HTR-8/SVneo (cell line): ENCODE measurements at regions not wholly inside any gene's neighbourhood (a gene's known extent, or its start where the extent isn't known, plus 50 kb on each side); places are given as distances from the start of the nearest gene placed in this dataset.
"Not testable (repeated sequence)": the region's sequence is repeated elsewhere in the genome, so short reads cannot be mapped to it uniquely, and the experiment has no call there.

ENCODE experiments used
- DNase-seq: peaks from one replicate; pipeline ENCODE4 v3.0.0; 2011; ENCODE audit warnings: low spot score, mixed read lengths; ENCODE audit not compliant: insufficient read length
- FAIRE-seq: peaks from 2 replicates; lab custom pipeline; 2011; peaks lifted over from hg19 to GRCh38; lab: Jason Lieb, UNC

DNA sequence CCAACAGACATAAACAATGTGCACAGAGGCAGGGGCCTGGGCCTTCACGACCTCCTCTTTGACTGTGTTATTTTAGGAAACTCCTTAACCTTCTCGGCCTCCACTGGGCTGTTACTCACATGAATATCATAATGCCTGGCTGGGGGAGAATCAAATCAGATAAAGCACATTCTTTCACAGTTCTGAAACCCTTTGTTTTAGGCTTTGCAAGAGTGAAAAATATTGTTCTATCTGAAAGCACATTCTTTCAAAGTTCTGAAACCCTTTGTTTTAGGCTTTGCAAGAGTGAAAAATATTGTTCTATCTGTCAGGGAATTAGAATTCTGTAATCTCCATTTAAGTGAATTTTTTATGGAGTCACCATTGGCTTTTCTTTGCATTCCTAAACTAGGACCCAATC lies 50.7 kb upstream of the SYNDIG1 start:
- no peak for DNase-seq
- no peak for FAIRE-seq

DNA sequence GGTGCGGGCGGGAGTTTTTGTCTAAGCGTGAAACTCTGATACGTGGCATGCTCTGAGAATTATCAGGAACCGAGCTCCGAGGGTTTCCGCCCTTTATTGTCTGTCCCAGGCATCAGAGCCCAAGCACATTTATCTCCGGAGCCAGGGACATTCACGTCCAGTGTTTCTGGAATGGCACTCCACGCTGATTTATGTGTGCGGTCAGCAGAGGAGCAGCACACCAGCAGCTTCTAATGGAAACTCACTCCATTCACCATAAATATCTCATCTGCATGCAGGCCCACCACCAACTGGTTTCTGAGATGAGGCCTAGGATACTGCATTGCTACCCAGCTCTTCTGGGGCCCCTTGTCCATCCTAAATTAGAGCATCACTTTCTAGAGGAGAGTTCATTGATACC lies 51.9 kb upstream of the SYNDIG1 start:
- FAIRE-seq: no peak

DNA sequence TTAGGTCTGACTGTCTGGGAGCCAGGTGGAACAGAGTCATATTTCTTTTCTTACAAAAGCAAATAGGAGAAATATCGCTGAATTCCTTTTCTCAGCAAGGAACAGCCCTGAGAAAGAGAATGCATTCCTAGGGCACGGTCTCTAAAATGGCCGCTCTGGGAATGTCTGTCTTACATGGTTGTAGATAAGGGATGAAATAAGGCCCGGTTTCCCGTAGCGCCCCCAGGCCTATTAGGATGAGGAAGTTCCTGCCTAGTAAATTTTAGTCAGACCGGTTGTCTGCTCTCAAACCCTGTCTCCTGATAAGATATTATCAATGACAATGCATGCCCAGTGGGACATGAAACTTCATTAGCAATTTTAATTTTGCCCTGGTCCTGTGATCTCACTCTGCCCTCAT lies 54.0 kb upstream of the SYNDIG1 start:
- not testable (repeated sequence) for DNase-seq, FAIRE-seq

More for the DNA sequence above, 51.9 kb upstream of the SYNDIG1 start:
- DNase-seq: no peak

DNA sequence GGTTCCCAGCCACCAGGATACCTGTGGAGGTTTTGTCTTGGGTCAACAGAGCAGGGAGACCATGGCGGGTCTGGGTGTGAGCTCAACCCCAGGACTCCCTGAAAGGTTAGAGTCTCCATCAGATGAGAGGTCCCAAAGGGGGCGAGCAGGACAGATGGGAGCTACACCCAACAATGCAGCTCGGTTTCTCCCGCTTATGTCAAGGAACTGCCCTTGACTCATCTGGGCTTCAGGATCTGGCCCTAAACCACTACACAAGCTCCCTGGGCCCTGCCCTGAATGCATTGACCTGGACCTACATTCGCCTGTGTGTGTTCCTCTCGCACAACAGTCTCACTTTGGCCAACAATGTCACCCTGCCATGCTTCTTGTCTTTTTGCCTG lies 57.6 kb upstream of the SYNDIG1 start:
- DNase-seq (no peak), FAIRE-seq (no peak)

DNA sequence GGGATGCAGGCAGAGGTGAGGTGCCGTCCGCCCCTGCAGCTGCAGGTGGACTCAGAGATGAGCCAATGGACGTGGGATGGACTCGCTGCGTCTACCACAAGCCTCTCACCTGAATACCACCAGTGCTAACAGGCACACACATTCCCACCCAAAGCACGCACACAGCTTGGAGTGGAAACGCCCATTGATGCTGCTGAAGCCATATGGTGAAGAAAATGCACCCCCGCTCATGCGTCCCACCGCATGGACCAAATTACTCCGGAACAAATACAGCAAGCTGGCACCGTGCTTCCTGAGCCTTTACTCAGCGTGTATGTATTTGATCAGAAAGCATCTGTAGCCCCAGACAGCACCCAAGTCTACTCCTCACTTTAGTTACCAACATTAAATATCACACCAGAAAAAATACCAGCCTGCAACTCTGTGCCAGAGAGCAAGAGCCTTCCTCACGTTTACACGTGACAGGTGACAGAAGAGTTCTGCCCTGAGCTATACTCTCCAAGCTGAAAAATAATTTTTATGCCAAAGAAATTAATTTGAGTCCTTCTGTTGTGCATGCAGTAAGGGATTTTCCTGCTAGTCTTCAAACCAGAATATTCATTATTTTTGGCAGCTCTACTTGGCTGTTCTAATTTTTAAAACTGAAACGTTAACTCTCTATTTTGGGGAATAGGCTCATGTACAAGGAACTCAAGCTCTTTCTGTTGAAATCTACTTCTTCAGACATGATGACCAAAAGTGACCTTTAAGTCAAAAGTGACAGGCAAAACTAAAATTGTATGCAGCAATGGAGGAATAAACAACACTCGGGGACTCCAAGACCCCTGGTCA lies 58.2 kb upstream of the SYNDIG1 start:
- DNase-seq: no peak
- no peak for FAIRE-seq

DNA sequence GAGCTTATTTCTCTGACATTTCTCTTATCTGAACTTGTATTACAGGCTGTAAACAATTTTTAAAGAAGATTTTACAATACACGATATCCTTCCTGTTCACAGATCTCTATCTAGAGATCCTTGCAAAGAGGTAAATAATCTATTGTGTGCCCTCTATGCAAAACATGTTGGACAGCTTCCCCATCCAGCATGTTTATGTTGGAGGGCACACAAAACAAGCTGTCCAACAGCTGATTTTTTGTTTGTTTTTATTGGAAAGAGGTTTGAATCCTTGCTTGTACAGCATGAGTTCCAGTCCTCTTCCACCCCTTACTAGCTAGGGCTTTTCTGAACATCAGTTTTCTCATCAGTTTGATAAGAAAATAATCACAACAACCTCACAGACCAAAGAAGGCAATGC lies 62.3 kb upstream of the SYNDIG1 start:
- FAIRE-seq: no peak
- no peak for DNase-seq

DNA sequence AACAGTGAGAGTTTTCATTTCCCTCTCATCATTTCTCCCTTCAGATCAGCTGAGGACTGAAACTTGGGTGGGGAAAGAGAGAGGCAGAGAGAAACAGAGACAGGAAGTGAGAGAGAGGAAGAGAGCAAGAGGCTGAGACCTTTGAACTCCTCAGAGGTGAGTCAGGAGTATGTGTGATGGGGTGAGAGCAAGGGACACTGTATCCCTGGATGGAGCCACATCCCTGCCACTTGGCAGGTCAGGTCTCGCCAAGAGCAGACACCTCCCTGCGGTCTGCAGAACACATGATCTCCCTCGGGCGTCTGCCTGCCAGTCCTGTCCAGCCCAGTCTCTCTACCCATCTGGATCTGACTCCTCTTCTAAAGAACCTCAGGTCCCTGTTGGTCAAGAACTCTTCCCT lies 62.7 kb upstream of the SYNDIG1 start:
- no peak for FAIRE-seq
- no peak for DNase-seq

DNA sequence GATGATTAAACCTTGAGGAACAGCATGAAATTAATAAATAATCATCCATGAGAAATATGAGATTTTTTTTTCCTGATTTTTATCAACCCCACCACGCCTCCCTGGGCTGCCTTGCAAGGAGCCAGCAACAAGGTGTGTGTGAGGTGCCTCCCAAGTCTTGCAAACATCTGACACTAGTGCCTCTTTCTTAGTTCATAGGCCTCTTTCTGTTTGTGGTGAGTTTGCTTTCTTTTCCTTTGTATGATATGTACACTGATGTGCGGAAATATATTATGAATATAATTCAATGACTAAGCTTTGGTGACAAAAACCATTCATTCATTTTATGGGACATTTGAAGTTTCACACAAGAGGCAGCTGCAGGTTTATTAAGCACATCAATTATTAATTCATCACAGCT lies 63.2 kb upstream of the SYNDIG1 start:
- DNase-seq (no peak), FAIRE-seq (no peak)

DNA sequence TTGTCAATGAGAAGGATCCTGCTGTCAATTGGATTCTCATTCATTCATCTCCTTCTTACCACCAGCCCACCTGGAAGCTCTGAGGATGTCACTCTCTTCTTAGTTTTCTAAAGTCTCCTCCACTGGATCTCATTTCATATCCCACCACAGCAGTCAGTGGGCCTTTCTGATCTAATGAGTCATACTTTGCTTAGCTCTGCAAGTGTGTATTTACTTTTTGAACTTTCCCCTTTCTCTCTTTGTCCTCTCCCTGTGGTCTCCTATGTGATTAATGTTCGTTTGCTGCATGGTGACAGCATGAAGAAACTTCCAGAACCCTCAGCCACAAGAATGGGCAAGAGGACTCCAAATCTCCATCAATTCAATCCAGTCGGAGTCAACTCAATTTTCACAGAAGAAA lies 63.6 kb upstream of the SYNDIG1 start:
- DNase-seq: no peak
- FAIRE-seq: no peak

DNA sequence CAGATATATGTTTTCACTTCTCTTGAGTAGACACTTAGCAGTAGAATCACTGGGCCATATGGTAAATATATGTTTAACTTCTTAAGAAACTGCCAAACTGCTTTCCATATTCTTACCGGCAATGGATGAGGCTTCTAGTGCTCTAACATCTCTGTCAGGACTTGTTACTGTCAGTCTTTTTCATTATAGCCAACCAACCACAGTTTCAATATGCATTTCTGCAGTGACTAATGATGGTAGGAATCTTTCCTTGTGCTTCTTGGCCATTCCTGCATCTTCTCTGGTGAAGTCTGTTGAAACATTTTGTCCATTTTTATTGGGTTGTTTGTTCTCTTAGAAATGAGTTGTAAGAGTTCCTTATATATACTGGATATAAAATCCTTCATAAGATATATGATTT lies 66.0 kb upstream of the SYNDIG1 start:
- no peak for FAIRE-seq
- no peak for DNase-seq

DNA sequence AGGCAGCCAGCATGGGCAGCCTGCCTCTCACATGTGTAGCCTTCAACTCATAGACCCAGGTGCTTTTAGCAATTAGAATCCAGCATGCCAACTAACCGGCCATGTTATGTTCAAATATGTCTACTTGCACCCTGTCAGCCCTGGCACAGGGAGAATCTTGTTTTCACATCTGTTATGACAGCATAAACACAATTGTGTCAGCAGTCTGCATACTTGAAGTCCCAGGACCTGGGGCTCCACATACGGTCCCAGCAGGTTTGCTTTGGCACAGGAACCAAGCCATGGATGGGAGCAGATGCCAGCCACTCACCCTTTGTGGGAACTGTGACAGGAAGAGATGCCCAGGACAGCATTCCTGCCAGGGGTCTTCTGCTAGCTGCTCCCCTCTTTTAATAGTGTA lies 67.2 kb upstream of the SYNDIG1 start:
- DNase-seq: no peak
- no peak for FAIRE-seq

DNA sequence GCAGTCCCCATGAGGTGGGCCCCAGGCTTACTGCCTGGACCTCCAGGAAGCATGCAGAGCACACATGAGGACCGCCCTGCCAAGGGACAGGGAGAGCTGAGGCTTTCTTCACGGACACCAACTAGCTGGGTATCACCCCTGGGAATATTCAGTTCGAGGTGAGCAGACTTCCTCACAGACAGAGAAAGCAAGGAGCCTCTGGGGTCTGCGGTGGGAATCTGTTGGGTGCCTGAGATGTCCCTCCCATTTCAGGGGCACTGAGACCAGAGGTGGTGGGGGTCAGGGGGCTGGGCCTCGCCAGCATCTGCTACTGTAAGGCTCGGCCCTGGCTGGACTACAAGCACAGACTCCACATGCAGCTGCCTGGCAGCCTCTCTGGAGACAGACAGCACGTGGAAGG lies 74.3 kb upstream of the SYNDIG1 start:
- DNase-seq: no peak
- FAIRE-seq: no peak

DNA sequence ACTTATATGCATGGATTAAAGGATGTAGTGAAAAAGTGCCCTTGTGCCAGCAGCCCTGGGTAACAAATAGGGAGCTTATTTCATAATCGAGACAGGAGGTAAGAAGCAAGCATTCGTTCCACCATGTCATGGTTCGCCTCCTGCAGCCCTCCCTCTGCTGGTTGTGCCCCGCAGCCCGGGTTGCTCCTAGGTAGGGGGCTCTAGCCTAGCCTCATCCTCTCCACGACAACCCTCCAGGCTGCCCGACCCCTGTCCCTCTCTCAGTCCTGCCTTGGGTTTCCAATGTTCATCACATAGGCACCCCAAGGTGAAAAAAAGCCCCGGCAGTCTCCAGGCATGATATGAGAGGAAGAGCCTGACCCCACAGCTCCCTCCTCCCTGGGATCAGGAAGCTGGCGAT lies 75.5 kb upstream of the SYNDIG1 start:
- DNase-seq (no peak), FAIRE-seq (no peak)

DNA sequence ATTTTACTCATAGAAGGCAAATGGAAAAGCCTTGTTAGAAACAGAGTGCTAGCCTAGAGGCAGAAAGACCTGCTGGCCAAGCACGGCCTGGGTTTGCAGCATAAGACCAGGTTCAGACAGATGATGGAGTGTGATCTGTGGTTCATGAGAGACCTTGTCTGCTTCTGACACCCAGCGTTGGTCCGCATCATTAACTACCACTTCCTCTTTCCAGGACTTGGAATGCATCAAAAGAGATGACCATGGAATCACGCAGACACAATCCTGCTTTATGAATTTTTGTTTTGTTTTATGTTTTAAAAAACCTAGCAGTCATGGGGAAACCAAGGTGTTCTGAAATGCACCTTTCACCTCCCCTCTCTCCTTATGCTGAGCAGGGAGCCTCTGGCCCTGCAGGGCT lies 76.8 kb upstream of the SYNDIG1 start:
- DNase-seq (no peak), FAIRE-seq (no peak)

DNA sequence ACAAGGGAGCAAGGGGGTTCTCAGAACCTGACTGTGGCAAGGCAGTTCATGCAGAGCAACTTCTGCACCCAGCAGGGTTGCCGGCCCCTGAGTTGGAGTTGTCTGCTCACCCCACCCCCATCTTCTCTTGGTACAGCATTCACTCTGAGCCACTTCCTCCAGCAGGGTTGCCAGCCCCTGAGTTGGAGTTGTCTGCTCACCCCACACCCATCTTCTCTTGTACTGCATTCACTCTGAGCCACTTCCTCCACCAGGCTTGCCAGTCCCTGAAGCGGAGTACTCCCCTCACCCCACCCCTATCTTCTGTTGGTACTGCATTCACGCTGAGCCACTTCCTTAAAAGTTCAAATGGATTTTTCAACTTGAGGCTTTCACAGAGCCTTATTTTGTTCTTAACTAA lies 79.7 kb upstream of the SYNDIG1 start:
- FAIRE-seq: no peak
- DNase-seq: no peak

DNA sequence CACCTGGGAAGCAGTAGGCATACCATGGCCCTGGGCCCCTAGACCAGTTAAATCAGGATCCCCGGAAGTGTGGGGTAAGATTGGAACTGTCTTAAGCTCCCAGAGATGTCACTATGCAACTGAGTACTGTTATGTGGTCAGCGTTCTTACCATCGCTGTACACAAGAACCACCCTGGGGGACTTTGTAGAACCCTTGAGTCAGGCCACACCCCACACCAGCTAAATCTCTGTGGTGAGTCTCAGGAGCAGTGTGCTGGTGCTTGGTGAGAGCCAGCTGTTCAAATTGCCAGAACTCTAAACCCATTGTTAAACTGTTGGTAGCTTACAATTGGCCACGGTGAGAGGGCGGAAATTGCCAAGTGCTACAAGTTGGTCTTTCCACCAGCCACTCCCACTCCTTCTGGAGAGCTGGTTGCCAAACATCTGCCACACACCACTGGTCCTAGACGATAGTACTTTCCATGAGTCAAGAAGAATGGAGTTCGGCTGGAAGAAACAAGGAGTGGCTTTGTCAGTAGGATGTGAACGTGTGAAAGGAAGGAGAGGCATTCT lies 80.5 kb upstream of the SYNDIG1 start:
- FAIRE-seq (no peak), DNase-seq (no peak)

DNA sequence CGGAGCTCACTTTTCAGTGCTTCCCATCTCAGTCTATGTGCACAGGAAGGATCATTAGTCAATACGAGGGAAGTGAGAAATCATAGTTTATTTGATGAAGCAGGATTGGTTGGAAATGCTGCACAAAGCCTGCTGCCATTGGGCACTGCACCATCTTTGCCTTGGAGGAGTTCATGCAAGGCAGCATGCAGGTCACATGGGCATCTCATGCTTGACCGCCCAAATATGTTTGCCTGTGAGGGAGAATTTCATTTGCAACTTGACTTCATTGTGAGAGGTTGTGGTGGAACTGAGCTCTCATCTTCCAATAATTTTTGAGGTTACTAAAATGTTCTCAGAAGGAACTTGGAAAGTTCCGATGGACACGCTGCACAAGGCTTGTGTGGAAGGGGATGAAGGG lies 83.9 kb upstream of the SYNDIG1 start:
- FAIRE-seq: no peak
- no peak for DNase-seq

DNA sequence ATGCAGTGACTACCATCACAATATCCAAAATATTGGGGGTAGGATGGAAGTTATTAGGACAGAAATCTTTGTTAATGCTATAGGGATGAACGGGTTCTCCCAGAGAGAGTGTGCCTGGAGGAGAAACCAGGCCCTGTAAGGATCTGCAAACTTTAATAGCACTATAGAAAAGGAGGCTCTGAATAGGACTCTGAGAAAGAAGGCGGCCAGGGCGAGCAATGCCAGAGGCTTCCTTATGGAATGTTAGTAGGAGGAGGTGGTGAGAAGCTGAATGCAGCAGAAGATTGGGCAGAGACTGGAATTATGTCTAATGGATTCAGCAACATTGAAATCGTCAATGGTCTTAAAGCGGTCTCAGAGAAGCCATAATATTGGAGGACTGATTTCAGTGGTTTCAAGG lies 84.6 kb upstream of the SYNDIG1 start:
- DNase-seq (no peak), FAIRE-seq (no peak)

DNA sequence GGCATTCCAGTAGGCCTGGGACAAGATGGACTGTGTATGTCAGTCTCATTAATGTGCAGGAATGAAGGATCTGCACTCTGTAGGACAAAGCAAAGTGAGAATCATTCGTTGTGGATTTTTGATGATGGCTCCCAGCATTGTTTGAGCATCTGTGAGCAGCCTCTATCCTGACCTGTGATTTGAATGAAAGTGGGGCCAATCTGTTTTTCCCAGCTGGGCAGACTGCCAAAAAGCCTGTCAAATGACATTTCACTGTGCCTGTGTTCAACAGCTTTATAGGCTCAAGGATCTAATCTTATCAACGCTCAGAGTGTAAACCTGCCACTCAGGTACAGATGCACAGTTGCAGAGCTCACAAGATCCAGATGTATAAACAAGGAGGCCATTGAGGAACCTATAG lies 86.7 kb upstream of the SYNDIG1 start:
- FAIRE-seq (no peak), DNase-seq (no peak)

DNA sequence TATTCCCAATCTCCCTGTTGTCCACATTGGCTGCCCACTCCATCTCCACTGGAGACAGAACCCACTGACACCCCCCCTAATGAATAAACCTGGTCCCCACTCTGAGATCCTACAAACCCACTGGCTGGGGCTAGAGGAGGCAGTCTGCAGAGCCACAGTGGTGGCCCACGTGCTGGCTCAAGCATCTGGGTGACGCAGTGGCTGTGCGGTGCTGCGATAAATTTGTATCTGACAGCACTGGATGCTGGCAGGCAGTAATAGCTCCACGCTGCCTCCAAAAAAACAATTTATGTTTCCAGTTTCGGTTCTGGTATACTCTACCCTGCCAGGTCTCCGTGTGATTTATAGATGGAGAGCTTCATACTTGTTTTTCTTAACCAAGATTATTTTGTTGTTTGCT lies 87.1 kb upstream of the SYNDIG1 start:
- DNase-seq: no peak
- no peak for FAIRE-seq

DNA sequence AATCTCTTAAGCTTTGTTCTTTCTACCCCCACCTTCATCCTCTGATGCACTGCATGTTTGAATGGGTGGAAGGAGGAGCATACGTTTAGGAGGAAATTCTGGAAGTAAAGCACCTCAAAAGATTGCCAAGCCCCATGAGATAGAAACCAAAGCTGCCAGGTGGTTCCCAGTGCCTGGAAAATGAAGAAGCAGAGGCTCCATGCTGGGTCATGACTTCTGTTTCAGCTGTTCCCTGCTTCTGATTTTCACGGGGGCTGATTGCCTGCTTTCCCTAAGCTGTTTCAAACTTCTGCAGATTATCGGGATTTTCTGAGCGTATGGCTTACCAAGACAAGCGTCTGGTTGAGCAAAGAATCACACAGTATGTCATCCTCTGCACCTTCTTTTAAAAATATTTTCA lies 87.5 kb upstream of the SYNDIG1 start:
- FAIRE-seq: no peak
- DNase-seq: no peak

DNA sequence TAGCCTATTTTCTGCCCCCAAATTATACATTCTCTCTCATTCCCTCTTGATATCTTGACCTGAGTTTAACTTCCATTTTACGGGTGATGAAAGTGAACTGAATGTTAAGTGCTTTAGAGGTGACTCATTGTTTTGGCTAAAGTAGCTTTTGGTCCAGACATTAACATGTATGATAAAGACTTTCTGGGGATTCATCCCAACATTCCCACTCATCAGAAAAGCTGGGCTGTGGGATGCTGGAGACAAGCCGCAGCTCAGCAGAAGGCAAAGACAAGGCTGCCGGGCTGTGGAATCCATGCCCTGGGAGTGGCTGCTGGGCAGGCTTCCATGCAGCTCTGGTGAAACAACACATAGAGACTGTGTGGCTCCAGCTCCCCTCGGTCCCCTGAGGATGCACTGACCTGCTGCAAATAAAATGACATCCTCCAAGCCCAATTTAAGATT lies 89.9 kb upstream of the SYNDIG1 start:
- FAIRE-seq (no peak), DNase-seq (no peak)
